ENCODE measurements at regions not wholly inside any gene's neighbourhood (a gene's known extent, or its start where the extent isn't known, plus 50 kb on each side); places are given as distances from the start of the nearest gene placed in this dataset.

GRCh38 chr5:38163636-38164237 lies 94.6 kb upstream of the EGFLAM start:
- no peak for TF ChIP-seq EZH2phosphoT487 (IDR thresholded peaks at IDR 0.05; ENCODE audit: borderline replicate concordance, low read length)
- TF ChIP-seq, protein P1, sequence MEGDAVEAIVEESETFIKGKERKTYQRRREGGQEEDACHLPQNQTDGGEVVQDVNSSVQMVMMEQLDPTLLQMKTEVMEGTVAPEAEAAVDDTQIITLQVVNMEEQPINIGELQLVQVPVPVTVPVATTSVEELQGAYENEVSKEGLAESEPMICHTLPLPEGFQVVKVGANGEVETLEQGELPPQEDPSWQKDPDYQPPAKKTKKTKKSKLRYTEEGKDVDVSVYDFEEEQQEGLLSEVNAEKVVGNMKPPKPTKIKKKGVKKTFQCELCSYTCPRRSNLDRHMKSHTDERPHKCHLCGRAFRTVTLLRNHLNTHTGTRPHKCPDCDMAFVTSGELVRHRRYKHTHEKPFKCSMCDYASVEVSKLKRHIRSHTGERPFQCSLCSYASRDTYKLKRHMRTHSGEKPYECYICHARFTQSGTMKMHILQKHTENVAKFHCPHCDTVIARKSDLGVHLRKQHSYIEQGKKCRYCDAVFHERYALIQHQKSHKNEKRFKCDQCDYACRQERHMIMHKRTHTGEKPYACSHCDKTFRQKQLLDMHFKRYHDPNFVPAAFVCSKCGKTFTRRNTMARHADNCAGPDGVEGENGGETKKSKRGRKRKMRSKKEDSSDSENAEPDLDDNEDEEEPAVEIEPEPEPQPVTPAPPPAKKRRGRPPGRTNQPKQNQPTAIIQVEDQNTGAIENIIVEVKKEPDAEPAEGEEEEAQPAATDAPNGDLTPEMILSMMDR (IDR thresholded peaks at IDR 0.05; ENCODE audit: low read depth, low read length, poor library complexity, severe bottlenecking) = no peak
- H3F3A ChIP-seq (ENCODE audit: control insufficient read depth, insufficient read depth) = no peaks in the 10 kb centered on the region
- H3K4me1 ChIP-seq (ENCODE audit: control insufficient read depth, low read length) = no peaks in the 10 kb centered on the region
- no peaks in the 10 kb centered on the region for H3K9me2 ChIP-seq (replicated peaks; ENCODE audit: control insufficient read depth, low read length)
- H4K20me1 ChIP-seq (ENCODE audit: control insufficient read depth, insufficient read depth, low read depth, low read length) = no peaks in the 10 kb centered on the region
- H3K79me2 ChIP-seq (ENCODE audit: control insufficient read depth, low read length) = no peaks in the 10 kb centered on the region
- no peaks in the 10 kb centered on the region for H3K36me3 ChIP-seq (ENCODE audit: control insufficient read depth, low read length)
- H3K4me3 ChIP-seq (ENCODE audit: low read length) = no peak overlapping the region
- no peak overlapping the region for H3K4me2 ChIP-seq (ENCODE audit: low read length)
- no peaks in the 10 kb centered on the region for H3K27me3 ChIP-seq (ENCODE audit: control insufficient read depth, low read length)
- H3K9me3 ChIP-seq (ENCODE audit: control insufficient read depth, insufficient read depth, low read length) = no peaks in the 10 kb centered on the region
- H3K27ac ChIP-seq (ENCODE audit: low read depth, low read length) = no peak overlapping the region

DNA sequence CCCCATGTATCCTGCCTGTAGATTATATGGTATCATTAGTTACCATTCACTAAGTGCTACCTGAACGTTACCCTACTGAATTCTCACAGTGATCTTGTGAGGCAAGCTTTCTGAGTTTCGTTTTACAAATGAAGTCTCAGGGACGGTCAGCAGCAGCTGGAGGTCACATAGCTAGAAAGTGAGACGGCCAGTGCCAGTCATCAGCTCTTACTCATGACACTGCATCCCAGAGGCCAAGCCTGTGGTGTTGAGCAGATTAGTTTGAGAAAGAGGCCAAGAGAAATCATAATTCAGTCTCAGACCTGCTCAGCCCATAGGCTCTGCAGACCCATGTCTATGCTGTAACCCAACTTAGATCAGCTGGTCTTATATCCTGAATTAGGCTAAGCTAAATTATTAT lies 95.7 kb upstream of the EGFLAM start:
- no peak for TF ChIP-seq EZH2phosphoT487 (IDR thresholded peaks at IDR 0.05; ENCODE audit: borderline replicate concordance, low read length)
- TF ChIP-seq, protein P1 (IDR thresholded peaks at IDR 0.05; ENCODE audit: low read depth, low read length, poor library complexity, severe bottlenecking) = no peak
- Histone ChIP-seq H3K9me2 (replicated peaks; ENCODE audit: control insufficient read depth, low read length) (no peaks in the 10 kb centered on the region), H3K9me3 (ENCODE audit: control insufficient read depth, insufficient read depth, low read length) (no peaks in the 10 kb centered on the region), H3K27me3 (ENCODE audit: control insufficient read depth, low read length) (no peaks in the 10 kb centered on the region), H3K4me3 (ENCODE audit: low read length) (no peak overlapping the region), H3K4me2 (ENCODE audit: low read length) (no peak overlapping the region), H4K20me1 (ENCODE audit: control insufficient read depth, insufficient read depth, low read depth, low read length) (no peaks in the 10 kb centered on the region), H3F3A (ENCODE audit: control insufficient read depth, insufficient read depth) (no peaks in the 10 kb centered on the region), H3K27ac (ENCODE audit: low read depth, low read length) (no peak overlapping the region), H3K36me3 (ENCODE audit: control insufficient read depth, low read length) (no peaks in the 10 kb centered on the region), H3K4me1 (ENCODE audit: control insufficient read depth, low read length) (no peaks in the 10 kb centered on the region), H3K79me2 (ENCODE audit: control insufficient read depth, low read length) (no peaks in the 10 kb centered on the region)

DNA sequence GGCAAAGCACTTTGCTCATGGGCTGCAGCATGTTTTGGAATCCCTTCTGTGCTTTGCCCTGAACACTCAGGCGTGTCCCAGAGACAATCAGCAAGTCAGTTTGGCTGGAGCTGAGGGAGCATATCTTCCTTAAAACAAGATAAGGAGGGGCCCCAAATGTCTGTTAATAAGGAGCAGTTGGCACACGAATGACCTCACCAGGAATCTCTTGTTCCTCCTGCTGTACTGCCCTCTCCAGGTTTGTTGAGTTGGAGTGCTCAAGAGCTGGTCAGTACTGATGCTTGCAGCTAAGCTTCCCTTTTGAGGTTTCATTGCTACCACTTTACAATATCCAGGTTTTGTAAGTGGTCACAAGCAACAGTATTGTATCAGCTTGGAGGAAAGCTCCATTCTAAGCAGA lies 101.3 kb upstream of the EGFLAM start:
- Histone ChIP-seq H3K27me3 (ENCODE audit: control insufficient read depth, low read length) (peaks cover 3% of the 10 kb centered on the region; the same call in 1 of the 2 replicates), H3F3A (ENCODE audit: control insufficient read depth, insufficient read depth) (no peaks in the 10 kb centered on the region), H3K4me2 (ENCODE audit: low read length) (no peak overlapping the region), H3K9me3 (ENCODE audit: control insufficient read depth, insufficient read depth, low read length) (no peaks in the 10 kb centered on the region), H3K79me2 (ENCODE audit: control insufficient read depth, low read length) (no peaks in the 10 kb centered on the region), H3K9me2 (replicated peaks; ENCODE audit: control insufficient read depth, low read length) (no peaks in the 10 kb centered on the region), H3K27ac (ENCODE audit: low read depth, low read length) (no peak overlapping the region), H3K36me3 (ENCODE audit: control insufficient read depth, low read length) (no peaks in the 10 kb centered on the region), H3K4me3 (ENCODE audit: low read length) (no peak overlapping the region), H4K20me1 (ENCODE audit: control insufficient read depth, insufficient read depth, low read depth, low read length) (no peaks in the 10 kb centered on the region), H3K4me1 (ENCODE audit: control insufficient read depth, low read length) (no peaks in the 10 kb centered on the region)
- TF ChIP-seq EZH2phosphoT487 (IDR thresholded peaks at IDR 0.05; ENCODE audit: borderline replicate concordance, low read length) = no peak
- TF ChIP-seq, protein P1 (IDR thresholded peaks at IDR 0.05; ENCODE audit: low read depth, low read length, poor library complexity, severe bottlenecking) = no peak

All from DOHH2 (cell line).